GM12874 (cell line): ENCODE measurements at regions not wholly inside any gene's neighbourhood (a gene's known extent, or its start where the extent isn't known, plus 50 kb on each side); places are given as distances from the start of the nearest gene placed in this dataset.

Experiments
- CTCF ChIP-seq: IDR thresholded peaks from 2 replicates; pipeline ENCODE4 v1.5.1; 2011; ENCODE audit warnings: low read depth, mild to moderate bottlenecking, control low read depth, low read length, moderate library complexity; ENCODE audit not compliant: insufficient read depth

GRCh38 chr1:60826320-60827094 is 255.9 kb upstream of the NFIA start:
- no peak for TF ChIP-seq CTCF

GRCh38 chr1:60825593-60825992 is 256.8 kb upstream of the NFIA start:
- no peak for TF ChIP-seq CTCF

DNA sequence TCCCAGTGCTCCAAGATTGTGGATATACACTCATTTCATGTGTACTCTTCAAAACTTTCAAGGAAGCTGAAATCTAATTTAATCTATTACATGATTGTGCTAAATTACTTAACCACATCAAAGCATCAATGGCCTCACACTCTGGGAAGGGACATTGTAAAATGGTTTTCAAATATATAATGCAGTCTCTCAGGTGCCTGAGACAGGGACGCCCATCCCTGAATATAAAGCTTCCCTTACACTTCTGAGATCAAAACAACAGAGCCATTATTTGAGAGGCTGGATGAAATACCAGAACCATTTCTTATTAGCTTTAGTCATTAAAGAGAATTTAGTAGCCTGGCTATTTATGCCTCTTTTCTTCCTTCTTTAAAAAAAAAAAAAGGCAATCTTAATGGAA is 259.2 kb upstream of the NFIA start:
- TF ChIP-seq CTCF: no peak

DNA sequence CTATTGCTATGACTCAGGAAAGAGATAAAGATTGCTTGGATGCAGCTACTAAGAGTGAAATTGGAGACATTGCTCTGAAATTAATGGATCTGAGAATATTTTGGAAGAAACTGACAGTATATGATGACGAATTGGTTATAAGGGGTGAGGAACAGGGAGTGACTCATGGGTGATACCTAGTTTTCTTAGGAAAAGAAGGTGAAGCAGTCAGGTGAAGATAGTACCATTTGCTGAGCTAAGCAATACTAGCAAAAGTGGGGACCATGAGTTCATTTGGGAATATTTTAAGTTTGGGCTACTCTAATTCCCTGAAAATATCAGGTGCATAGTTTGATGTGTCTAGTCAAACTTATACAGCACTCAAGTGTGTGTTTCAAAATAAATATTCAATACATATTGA is 260.1 kb upstream of the NFIA start:
- no peak for TF ChIP-seq CTCF

DNA sequence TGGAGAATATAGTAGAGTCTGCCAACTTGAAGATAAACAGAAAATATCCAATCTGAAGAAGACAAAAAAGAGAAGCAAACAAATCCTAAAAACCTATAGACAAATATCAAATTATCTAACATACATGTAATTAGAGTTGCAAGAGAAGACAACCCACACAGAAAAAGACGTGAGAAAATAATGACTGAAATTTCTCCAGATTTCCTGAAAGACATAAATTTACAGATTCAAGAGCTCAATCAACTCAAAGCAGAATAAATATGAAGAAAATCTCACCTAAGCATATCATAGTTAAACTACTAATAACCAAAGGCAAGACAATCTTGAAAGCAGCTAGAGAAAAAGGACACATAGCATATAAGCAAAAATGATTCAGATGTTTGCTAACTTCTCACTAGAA is 261.2 kb upstream of the NFIA start:
- TF ChIP-seq CTCF: no peak

DNA sequence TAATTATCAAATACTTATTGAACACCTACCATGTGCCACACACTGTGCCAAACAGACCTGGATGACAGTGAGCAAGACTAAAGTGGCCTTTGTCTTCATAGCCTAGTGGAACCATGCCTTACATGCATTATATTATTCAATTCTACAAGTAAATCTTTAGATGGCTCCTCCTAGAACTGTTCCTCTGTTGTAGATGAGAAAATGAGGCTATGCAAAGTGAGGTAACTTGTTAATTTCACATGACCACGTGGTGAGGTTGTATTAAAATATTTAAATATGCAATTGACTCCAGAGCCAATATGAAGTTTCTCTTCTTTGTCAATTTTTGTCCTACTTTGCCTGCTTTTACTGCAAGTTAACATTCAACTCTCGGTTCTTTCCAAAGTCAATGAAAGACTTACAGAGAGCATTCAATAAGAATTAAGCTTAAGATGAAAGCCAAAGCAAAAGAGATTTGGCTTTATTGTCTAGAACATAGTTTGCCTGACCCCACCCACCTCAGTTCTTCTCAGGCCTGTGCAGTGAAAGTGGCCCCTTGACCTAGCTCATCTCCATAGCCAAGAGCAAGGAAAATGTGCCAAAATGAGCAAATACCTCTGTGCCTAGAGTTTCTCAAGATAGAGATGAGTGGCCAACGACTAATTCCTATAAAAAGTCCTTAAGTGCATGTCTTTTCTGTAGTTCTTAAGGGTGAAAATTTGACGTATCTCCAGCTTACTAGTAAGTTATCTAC is 263.2 kb upstream of the NFIA start:
- TF ChIP-seq CTCF: no peak

DNA sequence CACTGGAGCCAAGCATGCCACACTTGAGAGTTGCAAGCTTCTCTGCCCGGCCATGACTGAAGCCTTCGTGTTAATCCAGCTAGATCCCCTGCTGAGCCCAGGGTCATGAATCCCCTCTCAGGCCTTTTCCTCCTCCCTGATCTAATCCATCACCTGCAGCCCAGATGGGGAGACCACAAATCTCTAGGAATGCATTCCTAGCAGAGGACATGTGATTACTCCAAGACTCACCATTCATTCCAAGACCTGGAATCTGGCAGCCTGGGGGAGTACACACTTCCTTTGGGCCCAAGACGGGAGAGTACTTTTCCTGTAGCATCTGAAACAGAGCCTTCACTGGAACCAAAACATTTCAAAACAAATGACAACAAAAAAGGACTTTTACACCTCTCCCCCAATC is 269.3 kb upstream of the NFIA start:
- TF ChIP-seq CTCF: no peak
